Lower lobe of right lung (tissue), 2 donors: ENCODE measurements at regions not wholly inside any gene's neighbourhood (a gene's known extent, or its start where the extent isn't known, plus 50 kb on each side); places are given as distances from the start of the nearest gene placed in this dataset.

Source experiments
- ATAC-seq, 2 donors: fragments of 200-7000 bp; cut with Tn5 transposase; one replicate each; pipeline ENCODE4 v1.9.1; 2020 to 2022; ENCODE audit warnings: mild to moderate bottlenecking in 2 of 2, moderate library complexity in 2 of 2
- DNase-seq: peaks from one replicate; pipeline ENCODE4 v3.0.0-alpha.2; 2020
- H3K27ac ChIP-seq: fragments of 200-600 bp; one replicate; pipeline ENCODE4 v1.8.0; 2022
- H3K27me3 ChIP-seq: fragments of 200-600 bp; one replicate; pipeline ENCODE4 v1.8.0; 2022; ENCODE audit warnings: low read depth
- H3K36me3 ChIP-seq: fragments of 200-600 bp; one replicate; pipeline ENCODE4 v1.8.0; 2022; ENCODE audit warnings: mild to moderate bottlenecking
- H3K4me1 ChIP-seq: fragments of 200-600 bp; one replicate; pipeline ENCODE4 v1.8.0; 2022
- H3K4me3 ChIP-seq: fragments of 200-600 bp; one replicate; pipeline ENCODE4 v1.8.0; 2022; ENCODE audit warnings: mild to moderate bottlenecking
- H3K9me3 ChIP-seq: fragments of 200-600 bp; one replicate; pipeline ENCODE4 v1.8.0; 2022
- CTCF ChIP-seq: fragments of 200-600 bp; IDR thresholded peaks from one replicate; pipeline ENCODE4 v1.8.0; 2022; ENCODE audit warnings: antibody characterized with exemption, mild to moderate bottlenecking
- intact Hi-C: fragments of 100-400 bp; cut with DNase I; formaldehyde crosslinking; loops from one replicate; pipeline ENCODE4 v1.11.0; 2022
- donor health status: DM: no; HTN: yes; CAD: no; lungs with severe emphysema.

GRCh38 chr1:170375082-170375723 is 156.8 kb upstream of the GORAB start:
- intact Hi-C loops, result no loop called here
- DNase-seq, result no peak
- no peak for TF ChIP-seq CTCF
- ATAC-seq, result no peak
- Histone ChIP-seq H3K27ac (no peak overlapping the region), H3K4me3 (no peak overlapping the region), H3K9me3 (no peaks in the 10 kb centered on the region), H3K27me3 (no peaks in the 10 kb centered on the region), H3K4me1 (no peaks in the 10 kb centered on the region), H3K36me3 (no peaks in the 10 kb centered on the region)

- no peaks in the 10 kb centered on the region for H3K27me3 ChIP-seq
- intact Hi-C loops, result no loop called here
- H3K9me3 ChIP-seq, result no peaks in the 10 kb centered on the region
- no peak for DNase-seq
- H3K4me1 ChIP-seq, result no peaks in the 10 kb centered on the region
- no peak for ATAC-seq
- no peak overlapping the region for H3K4me3 ChIP-seq
- no peak for TF ChIP-seq CTCF
- H3K36me3 ChIP-seq, result no peaks in the 10 kb centered on the region
- no peak overlapping the region for H3K27ac ChIP-seq
Measured at GRCh38 chr1:170376801-170377385, 155.1 kb upstream of the GORAB start.

- DNase-seq, result no peak
- Histone ChIP-seq H3K27ac (no peak overlapping the region), H3K4me3 (no peak overlapping the region), H3K27me3 (no peaks in the 10 kb centered on the region), H3K4me1 (no peaks in the 10 kb centered on the region), H3K36me3 (no peaks in the 10 kb centered on the region), H3K9me3 (no peaks in the 10 kb centered on the region)
- intact Hi-C loops, result no loop called here
- no peak for TF ChIP-seq CTCF
- ATAC-seq, result no peak
Measured at GRCh38 chr1:170377440-170377839, 154.5 kb upstream of the GORAB start.

GRCh38 chr1:170377896-170378634 is 153.9 kb upstream of the GORAB start:
- Histone ChIP-seq H3K36me3 (no peaks in the 10 kb centered on the region), H3K27ac (no peak overlapping the region), H3K9me3 (no peaks in the 10 kb centered on the region), H3K4me3 (no peak overlapping the region), H3K27me3 (no peaks in the 10 kb centered on the region), H3K4me1 (no peaks in the 10 kb centered on the region)
- TF ChIP-seq CTCF, result no peak
- DNase-seq (no peak), ATAC-seq (no peak)
- intact Hi-C loops, result no loop called here

- Histone ChIP-seq H3K4me1 (no peaks in the 10 kb centered on the region), H3K27me3 (no peaks in the 10 kb centered on the region), H3K9me3 (no peaks in the 10 kb centered on the region), H3K27ac (no peak overlapping the region), H3K36me3 (no peaks in the 10 kb centered on the region), H3K4me3 (no peak overlapping the region)
- ATAC-seq, result no peak
- TF ChIP-seq CTCF, result no peak
- no peak for DNase-seq
- intact Hi-C loops, result no loop called here
Measured at GRCh38 chr1:170385750-170386149, 146.2 kb upstream of the GORAB start.
